ENCODE measurements at regions not wholly inside any gene's neighbourhood (a gene's known extent, or its start where the extent isn't known, plus 50 kb on each side); places are given as distances from the start of the nearest gene placed in this dataset.

DNA sequence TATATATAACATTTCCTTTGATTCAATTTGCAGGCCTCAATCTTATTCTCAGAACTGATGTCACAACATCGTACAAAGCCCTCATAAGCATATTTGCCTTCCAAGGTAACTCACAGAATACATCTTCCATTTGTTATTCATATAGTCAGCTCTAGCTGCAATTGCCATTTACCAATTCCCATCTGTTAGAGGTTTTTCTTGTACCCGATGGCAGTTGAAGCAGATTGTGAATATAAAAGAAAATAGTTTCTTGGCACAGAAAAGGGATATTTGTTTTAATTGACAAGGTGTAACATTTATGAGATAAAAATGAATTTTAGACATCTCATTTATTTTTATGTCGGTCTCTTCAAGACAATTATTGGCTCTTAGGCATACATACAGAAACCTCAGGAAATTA, 311.3 kb downstream of the TRIML1 start:
- no peak overlapping the region for H3K27ac ChIP-seq
- no peak for DNase-seq (ENCODE audit: low spot score in 2 of 2)
- H3K27me3 ChIP-seq, result no peaks in the 10 kb centered on the region
- no peaks in the 10 kb centered on the region for H3K36me3 ChIP-seq
- H3K9me3 ChIP-seq, result no peaks in the 10 kb centered on the region
- H3K4me3 ChIP-seq, result no peak overlapping the region
- 67% methylated on average over 3 of the region's 3 CpGs for WGBS
- TF ChIP-seq POLR2A (IDR thresholded peaks at IDR 0.05) (no peak), EP300 (IDR thresholded peaks at IDR 0.05) (no peak), POLR2AphosphoS5 (IDR thresholded peaks at IDR 0.05) (no peak)
- TF ChIP-seq, protein P1, sequence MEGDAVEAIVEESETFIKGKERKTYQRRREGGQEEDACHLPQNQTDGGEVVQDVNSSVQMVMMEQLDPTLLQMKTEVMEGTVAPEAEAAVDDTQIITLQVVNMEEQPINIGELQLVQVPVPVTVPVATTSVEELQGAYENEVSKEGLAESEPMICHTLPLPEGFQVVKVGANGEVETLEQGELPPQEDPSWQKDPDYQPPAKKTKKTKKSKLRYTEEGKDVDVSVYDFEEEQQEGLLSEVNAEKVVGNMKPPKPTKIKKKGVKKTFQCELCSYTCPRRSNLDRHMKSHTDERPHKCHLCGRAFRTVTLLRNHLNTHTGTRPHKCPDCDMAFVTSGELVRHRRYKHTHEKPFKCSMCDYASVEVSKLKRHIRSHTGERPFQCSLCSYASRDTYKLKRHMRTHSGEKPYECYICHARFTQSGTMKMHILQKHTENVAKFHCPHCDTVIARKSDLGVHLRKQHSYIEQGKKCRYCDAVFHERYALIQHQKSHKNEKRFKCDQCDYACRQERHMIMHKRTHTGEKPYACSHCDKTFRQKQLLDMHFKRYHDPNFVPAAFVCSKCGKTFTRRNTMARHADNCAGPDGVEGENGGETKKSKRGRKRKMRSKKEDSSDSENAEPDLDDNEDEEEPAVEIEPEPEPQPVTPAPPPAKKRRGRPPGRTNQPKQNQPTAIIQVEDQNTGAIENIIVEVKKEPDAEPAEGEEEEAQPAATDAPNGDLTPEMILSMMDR (IDR thresholded peaks at IDR 0.05), result no peak
- H3K4me1 ChIP-seq, result no peaks in the 10 kb centered on the region

DNA sequence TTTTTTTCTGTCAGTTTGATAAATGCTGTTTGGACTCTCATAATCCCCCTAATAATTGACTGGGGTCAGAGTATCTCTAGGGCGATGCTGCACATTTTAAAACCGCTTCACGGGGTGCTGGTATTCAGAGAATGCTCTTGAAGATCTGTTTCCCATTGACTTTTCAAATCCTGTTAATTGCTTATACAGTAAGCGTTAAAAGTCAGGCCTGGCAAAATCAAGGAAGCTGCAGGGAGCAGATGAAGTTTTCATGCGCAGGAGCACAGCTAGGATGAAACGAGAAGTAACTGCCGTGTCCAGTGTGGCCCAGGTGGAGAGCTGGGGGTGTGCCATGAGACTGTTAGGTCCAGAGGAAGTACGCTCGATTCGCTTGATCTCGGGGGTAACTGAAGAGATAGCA, 312.9 kb downstream of the TRIML1 start:
- H3K4me1 ChIP-seq, result no peaks in the 10 kb centered on the region
- TF ChIP-seq EP300 (IDR thresholded peaks at IDR 0.05) (no peak), POLR2AphosphoS5 (IDR thresholded peaks at IDR 0.05) (no peak), POLR2A (IDR thresholded peaks at IDR 0.05) (no peak)
- TF ChIP-seq, protein P1 (IDR thresholded peaks at IDR 0.05), result no peak
- H3K9me3 ChIP-seq, result no peaks in the 10 kb centered on the region
- no peak for DNase-seq (ENCODE audit: low spot score in 2 of 2)
- H3K4me3 ChIP-seq, result no peak overlapping the region
- 64% methylated on average over 11 of the region's 11 CpGs for WGBS
- H3K27me3 ChIP-seq, result no peaks in the 10 kb centered on the region
- H3K36me3 ChIP-seq, result no peaks in the 10 kb centered on the region
- no peak overlapping the region for H3K27ac ChIP-seq

DNA sequence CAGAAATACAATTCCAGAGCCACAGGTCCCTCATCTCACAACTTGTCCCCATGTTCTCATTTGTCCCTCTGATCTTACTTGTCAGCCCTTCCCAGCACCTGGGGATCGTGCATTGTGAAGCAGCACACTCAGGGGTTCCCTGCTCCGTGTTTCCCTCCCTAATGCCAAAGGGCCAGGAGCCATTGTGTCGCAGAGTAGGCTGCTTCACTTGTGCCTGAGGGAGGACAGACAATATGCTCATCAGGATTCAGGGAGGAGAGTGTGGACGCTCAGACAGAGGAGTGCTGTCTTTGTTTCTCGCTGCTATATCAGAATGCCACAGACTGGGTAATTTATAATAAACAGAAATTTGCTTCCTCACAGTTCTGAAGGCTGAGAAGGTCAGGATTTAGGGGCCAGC, 315.3 kb downstream of the TRIML1 start:
- H3K4me1 ChIP-seq, result no peaks in the 10 kb centered on the region
- WGBS, result 71% methylated on average over 5 of the region's 5 CpGs
- H3K9me3 ChIP-seq, result no peaks in the 10 kb centered on the region
- TF ChIP-seq POLR2A (IDR thresholded peaks at IDR 0.05) (no peak), EP300 (IDR thresholded peaks at IDR 0.05) (no peak), POLR2AphosphoS5 (IDR thresholded peaks at IDR 0.05) (no peak)
- TF ChIP-seq, protein P1 (IDR thresholded peaks at IDR 0.05), result no peak
- H3K27ac ChIP-seq, result no peak overlapping the region
- H3K27me3 ChIP-seq, result no peaks in the 10 kb centered on the region
- H3K4me3 ChIP-seq, result no peak overlapping the region
- DNase-seq (ENCODE audit: low spot score in 2 of 2), result no peak
- H3K36me3 ChIP-seq, result no peaks in the 10 kb centered on the region

DNA sequence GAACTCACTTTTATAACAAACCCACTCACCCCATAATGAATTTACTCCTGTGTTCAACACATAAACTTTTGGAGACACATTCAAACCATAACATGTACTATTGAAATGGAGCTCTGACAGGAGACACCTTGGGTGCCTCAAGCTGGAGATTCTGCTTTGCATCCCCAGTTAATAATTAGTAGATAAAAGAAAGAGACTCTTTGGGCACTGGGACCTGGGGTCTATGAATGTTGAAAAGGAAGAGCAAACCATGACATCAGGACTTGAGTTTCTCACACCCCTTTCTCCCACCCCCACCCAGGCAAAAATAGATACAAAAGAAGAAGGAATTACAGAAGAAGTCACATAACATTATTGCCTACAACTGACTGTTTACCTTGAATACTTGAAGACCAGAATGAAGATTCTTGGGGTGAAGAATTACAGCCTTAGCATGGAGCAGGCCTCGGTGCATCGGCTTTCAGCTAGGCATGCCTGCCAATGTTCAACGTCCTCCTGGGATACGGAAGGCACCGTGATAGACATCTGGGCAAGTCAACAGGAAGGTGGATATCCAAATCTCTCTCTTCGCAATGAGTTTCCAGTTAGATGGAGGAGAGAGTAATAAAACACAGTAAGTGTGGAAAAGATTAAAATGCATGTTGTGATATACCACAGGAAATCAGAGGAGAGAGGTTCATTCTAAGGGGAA, 316.0 kb downstream of the TRIML1 start:
- H3K4me3 ChIP-seq, result no peak overlapping the region
- 89% methylated on average over 6 of the region's 6 CpGs for WGBS
- no peaks in the 10 kb centered on the region for H3K36me3 ChIP-seq
- no peaks in the 10 kb centered on the region for H3K27me3 ChIP-seq
- H3K9me3 ChIP-seq, result no peaks in the 10 kb centered on the region
- H3K4me1 ChIP-seq, result no peaks in the 10 kb centered on the region
- no peak overlapping the region for H3K27ac ChIP-seq
- TF ChIP-seq POLR2A (IDR thresholded peaks at IDR 0.05) (no peak), EP300 (IDR thresholded peaks at IDR 0.05) (no peak)
- TF ChIP-seq, protein P1 (IDR thresholded peaks at IDR 0.05), result no peak
- no peak for DNase-seq (ENCODE audit: low spot score in 2 of 2)

DNA sequence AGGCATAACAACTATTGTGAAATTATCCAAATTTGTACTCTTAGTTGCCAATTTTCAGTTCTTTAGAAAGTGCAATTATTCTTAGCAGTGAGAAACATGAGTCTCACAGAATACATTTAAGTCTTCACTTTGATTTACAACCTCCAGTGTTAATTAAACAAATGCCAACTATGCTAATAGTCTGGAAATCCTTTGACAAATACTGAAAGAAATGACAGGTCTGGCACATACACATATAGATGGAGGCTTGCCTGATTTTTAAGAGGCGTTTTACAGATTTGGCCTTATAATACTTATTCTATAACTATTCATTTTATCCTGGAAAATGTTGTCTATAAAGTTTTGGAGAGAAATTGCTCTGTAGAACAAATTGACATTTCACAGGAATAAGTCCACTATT, 320.1 kb downstream of the TRIML1 start:
- WGBS, result 32% methylated on average over 1 of the region's 1 CpG
- no peaks in the 10 kb centered on the region for H3K36me3 ChIP-seq
- no peak for DNase-seq (ENCODE audit: low spot score in 2 of 2)
- TF ChIP-seq, protein P1 (IDR thresholded peaks at IDR 0.05), result no peak
- TF ChIP-seq POLR2A (IDR thresholded peaks at IDR 0.05) (no peak), EP300 (IDR thresholded peaks at IDR 0.05) (no peak), POLR2AphosphoS5 (IDR thresholded peaks at IDR 0.05) (no peak)
- no peak overlapping the region for H3K27ac ChIP-seq
- no peak overlapping the region for H3K4me3 ChIP-seq
- H3K4me1 ChIP-seq, result no peaks in the 10 kb centered on the region
- no peaks in the 10 kb centered on the region for H3K9me3 ChIP-seq
- H3K27me3 ChIP-seq, result no peaks in the 10 kb centered on the region
